ENCODE measurements at regions not wholly inside any gene's neighbourhood (a gene's known extent, or its start where the extent isn't known, plus 50 kb on each side); places are given as distances from the start of the nearest gene placed in this dataset.

DNA sequence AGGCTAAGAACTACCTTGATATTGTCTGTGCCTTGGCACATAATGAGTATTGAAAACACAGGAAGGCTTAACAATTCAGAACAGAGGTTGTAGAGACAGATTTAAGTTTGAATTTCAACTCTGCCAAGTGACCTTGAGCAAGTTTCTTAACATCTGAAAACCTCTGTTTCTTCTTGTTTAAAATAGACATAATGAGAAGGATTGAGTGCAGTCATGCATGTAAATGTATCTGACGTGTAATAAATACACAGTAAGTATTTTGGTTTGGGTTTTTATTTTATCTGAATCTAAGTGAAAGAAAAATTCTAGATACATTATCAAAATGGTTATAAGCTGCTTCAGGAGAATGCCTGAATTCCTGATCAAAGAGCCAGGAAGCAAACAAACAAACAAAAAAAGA, 111.9 kb downstream of the ANXA5 start:
- Histone ChIP-seq H3K36me3 (replicated peaks in 1 of 2; ENCODE audit: control insufficient read depth in 1 of 2, insufficient read depth in 2 of 2, low read length in 1 of 2) (no peaks in the 10 kb centered on the region), H3K4me1 (ENCODE audit: control insufficient read depth in 1 of 2, insufficient read depth in 2 of 2, low read depth in 1 of 2, low read length in 1 of 2) (no peaks in the 10 kb centered on the region), H2AFZ (ENCODE audit: low read depth) (no peak overlapping the region), H4K20me1 (ENCODE audit: insufficient read depth) (no peaks in the 10 kb centered on the region), H3K4me3 (ENCODE audit: low read depth in 2 of 2, low read length in 1 of 2) (no peak overlapping the region), H3K79me2 (ENCODE audit: insufficient read depth) (no peaks in the 10 kb centered on the region), H3K9ac (no peak overlapping the region), H3F3A (replicated peaks; ENCODE audit: insufficient read depth) (no peaks in the 10 kb centered on the region), H3K27me3 (ENCODE audit: insufficient read depth) (peaks cover 17% of the 10 kb centered on the region; the same call in 1 of the 2 replicates), H3K9me3 (no peaks in the 10 kb centered on the region), H3K27ac (ENCODE audit: low read depth in 2 of 2, low read length in 1 of 2) (no peak overlapping the region), H3K9me2 (no peaks in the 10 kb centered on the region), H3K4me2 (no peak overlapping the region)
- 3% methylated on average over 1 of the region's 1 CpG for WGBS (ENCODE audit: low lambda C conversion rate)
- POLR2A ChIA-PET = no interaction called here
- CTCF ChIA-PET = interaction anchor here (0.9 kb wide), 1 partner anchor 164 kb away, joined by 4 read pairs; no protein-coding TSS in a partner anchor
- DNase-seq = no peak
- TF ChIP-seq, protein P1, sequence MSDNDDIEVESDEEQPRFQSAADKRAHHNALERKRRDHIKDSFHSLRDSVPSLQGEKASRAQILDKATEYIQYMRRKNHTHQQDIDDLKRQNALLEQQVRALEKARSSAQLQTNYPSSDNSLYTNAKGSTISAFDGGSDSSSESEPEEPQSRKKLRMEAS (IDR thresholded peaks at IDR 0.05; ENCODE audit: low read depth) = no peak
- no peak for TF ChIP-seq ELF1 (IDR thresholded peaks at IDR 0.05)
- TF ChIP-seq EZH2phosphoT487 (IDR thresholded peaks at IDR 0.05; ENCODE audit: borderline replicate concordance, low read depth) = no peak
- no peak for TF ChIP-seq FOXM1 (IDR thresholded peaks at IDR 0.05; ENCODE audit: low read depth)
- TF ChIP-seq FOXJ3 (CRISPR knock-in tag; IDR thresholded peaks at IDR 0.05) = no peak
- no peak for TF ChIP-seq RXRA (IDR thresholded peaks at IDR 0.05; ENCODE audit: borderline replicate concordance, low read depth)
- TF ChIP-seq TCF12 (IDR thresholded peaks at IDR 0.05) = no peak
- TF ChIP-seq TAF1 (IDR thresholded peaks at IDR 0.05; ENCODE audit: borderline replicate concordance, low read depth, low read length) = no peak
- TF ChIP-seq FOSL2 (IDR thresholded peaks at IDR 0.05; ENCODE audit: borderline replicate concordance, low read depth) = no peak
- TF ChIP-seq EP300 (IDR thresholded peaks at IDR 0.05; ENCODE audit: borderline replicate concordance in 1 of 2, low read depth in 1 of 2, low read length in 1 of 2) = no peak
- TF ChIP-seq MXI1 (IDR thresholded peaks at IDR 0.05; ENCODE audit: low read depth, low read length) = no peak
- no peak for TF ChIP-seq JUND (IDR thresholded peaks at IDR 0.05)
- TF ChIP-seq SIN3A (IDR thresholded peaks at IDR 0.05; ENCODE audit: borderline replicate concordance, low read depth, low read length) = no peak
- TF ChIP-seq GABPA (IDR thresholded peaks at IDR 0.05; ENCODE audit: low read depth) = no peak
- TF ChIP-seq, protein P2, sequence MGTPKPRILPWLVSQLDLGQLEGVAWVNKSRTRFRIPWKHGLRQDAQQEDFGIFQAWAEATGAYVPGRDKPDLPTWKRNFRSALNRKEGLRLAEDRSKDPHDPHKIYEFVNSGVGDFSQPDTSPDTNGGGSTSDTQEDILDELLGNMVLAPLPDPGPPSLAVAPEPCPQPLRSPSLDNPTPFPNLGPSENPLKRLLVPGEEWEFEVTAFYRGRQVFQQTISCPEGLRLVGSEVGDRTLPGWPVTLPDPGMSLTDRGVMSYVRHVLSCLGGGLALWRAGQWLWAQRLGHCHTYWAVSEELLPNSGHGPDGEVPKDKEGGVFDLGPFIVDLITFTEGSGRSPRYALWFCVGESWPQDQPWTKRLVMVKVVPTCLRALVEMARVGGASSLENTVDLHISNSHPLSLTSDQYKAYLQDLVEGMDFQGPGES (IDR thresholded peaks at IDR 0.05; ENCODE audit: low read depth, low read length) = no peak
- TF ChIP-seq, protein P3, sequence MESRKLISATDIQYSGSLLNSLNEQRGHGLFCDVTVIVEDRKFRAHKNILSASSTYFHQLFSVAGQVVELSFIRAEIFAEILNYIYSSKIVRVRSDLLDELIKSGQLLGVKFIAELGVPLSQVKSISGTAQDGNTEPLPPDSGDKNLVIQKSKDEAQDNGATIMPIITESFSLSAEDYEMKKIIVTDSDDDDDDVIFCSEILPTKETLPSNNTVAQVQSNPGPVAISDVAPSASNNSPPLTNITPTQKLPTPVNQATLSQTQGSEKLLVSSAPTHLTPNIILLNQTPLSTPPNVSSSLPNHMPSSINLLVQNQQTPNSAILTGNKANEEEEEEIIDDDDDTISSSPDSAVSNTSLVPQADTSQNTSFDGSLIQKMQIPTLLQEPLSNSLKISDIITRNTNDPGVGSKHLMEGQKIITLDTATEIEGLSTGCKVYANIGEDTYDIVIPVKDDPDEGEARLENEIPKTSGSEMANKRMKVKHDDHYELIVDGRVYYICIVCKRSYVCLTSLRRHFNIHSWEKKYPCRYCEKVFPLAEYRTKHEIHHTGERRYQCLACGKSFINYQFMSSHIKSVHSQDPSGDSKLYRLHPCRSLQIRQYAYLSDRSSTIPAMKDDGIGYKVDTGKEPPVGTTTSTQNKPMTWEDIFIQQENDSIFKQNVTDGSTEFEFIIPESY (IDR thresholded peaks at IDR 0.05; ENCODE audit: borderline replicate concordance, low read depth) = no peak
- no peak for TF ChIP-seq TEAD4 (IDR thresholded peaks at IDR 0.05; ENCODE audit: borderline replicate concordance, insufficient read depth)
